ENCODE measurements at regions not wholly inside any gene's neighbourhood (a gene's known extent, or its start where the extent isn't known, plus 50 kb on each side); places are given as distances from the start of the nearest gene placed in this dataset.

DNA sequence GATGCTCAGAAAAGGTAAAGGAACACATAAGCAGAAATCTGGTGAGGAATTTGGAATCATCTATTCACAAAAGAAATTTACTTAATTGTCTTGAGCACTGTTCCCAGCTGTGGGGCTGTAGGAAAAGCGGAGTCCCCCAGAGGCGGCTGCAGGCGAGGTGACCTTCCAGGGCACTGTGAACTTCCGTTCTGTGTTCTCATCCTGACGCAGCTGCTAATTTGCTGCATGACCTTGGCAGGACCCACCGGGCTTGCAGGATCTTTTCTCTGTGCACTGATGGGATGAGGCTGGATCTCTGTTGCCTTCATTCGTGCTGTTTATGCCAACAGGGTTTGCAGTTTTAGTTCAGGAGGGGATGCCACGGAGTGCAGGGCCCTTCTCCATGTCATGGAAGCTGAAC lies 301.9 kb upstream of the MYT1L start:
- Histone ChIP-seq H3K27me3 (replicated peaks in 1 of 4; ENCODE audit: control insufficient read depth in 3 of 4, extremely low read depth in 1 of 4, insufficient read depth in 3 of 4, low read length in 3 of 4) (no peaks in the 10 kb centered on the region), H2AFZ (ENCODE audit: low read length) (no peak overlapping the region), H3K36me3 (ENCODE audit: control insufficient read depth in 2 of 4, insufficient read depth in 4 of 4, low read length in 3 of 4) (no peaks in the 10 kb centered on the region), H2BK15ac (ENCODE audit: low read length) (no peak overlapping the region), H3K4ac (replicated peaks; ENCODE audit: insufficient read length, low read depth, low read length) (no peak overlapping the region), H3K79me2 (ENCODE audit: control insufficient read depth in 1 of 2, insufficient read depth in 2 of 2, low read length in 2 of 2) (no peaks in the 10 kb centered on the region), H3K4me3 (ENCODE audit: extremely low read depth in 1 of 4, insufficient read depth in 2 of 4, low read depth in 3 of 4, low read length in 4 of 4) (no peak overlapping the region), H4K20me1 (replicated peaks in 1 of 2; ENCODE audit: control insufficient read depth in 1 of 2, insufficient read depth in 2 of 2, low read length in 2 of 2) (peaks cover 0 to 4% of the 10 kb centered on the region in 2 experiments), H2BK20ac (ENCODE audit: low read length) (no peak overlapping the region), H3K14ac (ENCODE audit: insufficient read length) (no peak overlapping the region), H2BK5ac (ENCODE audit: low read depth, low read length) (no peak overlapping the region), H3K4me2 (ENCODE audit: insufficient read depth in 1 of 2, low read depth in 2 of 2, low read length in 2 of 2) (no peak overlapping the region), H2AK5ac (ENCODE audit: low read depth, low read length) (no peak overlapping the region), H3K9ac (replicated peaks in 1 of 4; ENCODE audit: extremely low read depth in 1 of 4, low read depth in 3 of 4, low read length in 3 of 4) (no peak overlapping the region), H3K27ac (ENCODE audit: low read depth, low read length) (no peak overlapping the region), H4K5ac (ENCODE audit: insufficient read length, low read depth, low read length) (no peak overlapping the region), H2BK12ac (ENCODE audit: low read depth, low read length) (no peak overlapping the region), H3K9me3 (ENCODE audit: insufficient read depth in 2 of 2, low read depth in 1 of 2, low read length in 1 of 2) (0 out of 4 replicates have a peak, but pooled peaks cover 0 to 5% of the 10 kb centered on the region in 2 experiments), H3K23ac (ENCODE audit: insufficient read length) (no peak overlapping the region), H4K91ac (replicated peaks; ENCODE audit: insufficient read length, low read length) (no peak overlapping the region), H3K18ac (ENCODE audit: extremely low read depth, low read length) (no peak overlapping the region), H3K4me1 (replicated peaks in 1 of 4; ENCODE audit: control insufficient read depth in 3 of 4, insufficient read depth in 4 of 4, low read length in 3 of 4) (no peaks in the 10 kb centered on the region; a peak in 1 of 7 replicates), H3K79me1 (ENCODE audit: low read depth, low read length) (no peaks in the 10 kb centered on the region), H3K56ac (replicated peaks; ENCODE audit: insufficient read length, low read depth, low read length) (no peak overlapping the region), H2BK120ac (replicated peaks; ENCODE audit: low read depth, low read length) (no peak overlapping the region), H3K23me2 (ENCODE audit: low read depth, low read length) (no peaks in the 10 kb centered on the region), H4K8ac (ENCODE audit: extremely low read depth, insufficient read depth, low read length) (peak overlapping the region; percentile 35)
- CTCF ChIA-PET (ENCODE audit: partially characterized antibody) = no interaction called here
- WGBS, 2 experiments (ENCODE audit: extremely low coverage in 1 of 2, insufficient coverage in 1 of 2, insufficient read length in 1 of 2, insufficient replicate concordance in 2 of 2, low coverage in 1 of 2, low lambda C conversion rate in 2 of 2, missing lambda C conversion rate in 1 of 2) = 89% methylated on average over 8 of the region's 8 CpGs; no CpG with 5 or more reads in 1 of the 2 experiments
- no peak for DNase-seq (ENCODE audit: low read depth in 1 of 2, low spot score in 2 of 2)
- no peak for FAIRE-seq
- POLR2A ChIA-PET (ENCODE audit: partially characterized antibody) = no interaction called here
- no peak for TF ChIP-seq EP300 (IDR thresholded peaks at IDR 0.05; ENCODE audit: borderline replicate concordance in 1 of 2, low read depth in 2 of 2, low read length in 2 of 2)
- TF ChIP-seq POU5F1 (IDR thresholded peaks at IDR 0.05; ENCODE audit: low read depth, low read length) = no peak
- no peak for TF ChIP-seq RBBP5 (IDR thresholded peaks at IDR 0.05; ENCODE audit: borderline replicate concordance, low read depth, low read length)
- TF ChIP-seq, protein P1, sequence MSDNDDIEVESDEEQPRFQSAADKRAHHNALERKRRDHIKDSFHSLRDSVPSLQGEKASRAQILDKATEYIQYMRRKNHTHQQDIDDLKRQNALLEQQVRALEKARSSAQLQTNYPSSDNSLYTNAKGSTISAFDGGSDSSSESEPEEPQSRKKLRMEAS (IDR thresholded peaks at IDR 0.05) = no peak
- no peak for TF ChIP-seq KDM4A (IDR thresholded peaks at IDR 0.05; ENCODE audit: low read depth, low read length, severe bottlenecking)
- TF ChIP-seq, protein P2, sequence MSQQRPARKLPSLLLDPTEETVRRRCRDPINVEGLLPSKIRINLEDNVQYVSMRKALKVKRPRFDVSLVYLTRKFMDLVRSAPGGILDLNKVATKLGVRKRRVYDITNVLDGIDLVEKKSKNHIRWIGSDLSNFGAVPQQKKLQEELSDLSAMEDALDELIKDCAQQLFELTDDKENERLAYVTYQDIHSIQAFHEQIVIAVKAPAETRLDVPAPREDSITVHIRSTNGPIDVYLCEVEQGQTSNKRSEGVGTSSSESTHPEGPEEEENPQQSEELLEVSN (IDR thresholded peaks at IDR 0.05) = no peak
- TF ChIP-seq SIN3A (conservative IDR thresholded peaks at IDR 0.05 in 1 of 2, IDR thresholded peaks at IDR 0.05 in 1 of 2; ENCODE audit: low read depth in 1 of 2, low read length in 2 of 2) = no peak
- TF ChIP-seq KDM5A (IDR thresholded peaks at IDR 0.05; ENCODE audit: low read length) = no peak
- TF ChIP-seq HDAC2 (IDR thresholded peaks at IDR 0.05; ENCODE audit: borderline replicate concordance in 1 of 2, low read depth in 2 of 2, low read length in 2 of 2) = no peak
- TF ChIP-seq TAF7 (optimal IDR thresholded peaks at IDR 0.05; ENCODE audit: borderline replicate concordance, low read depth, low read length) = no peak
- TF ChIP-seq KDM1A (IDR thresholded peaks at IDR 0.05; ENCODE audit: borderline replicate concordance, low read length) = no peak
- no peak for TF ChIP-seq CREB1 (IDR thresholded peaks at IDR 0.05)
- TF ChIP-seq ASH2L (IDR thresholded peaks at IDR 0.05; ENCODE audit: low read length) = no peak

Data from H1 (cell line).